T-helper 1 cell treated with Interleukin-12 subunit alpha and Interleukin-12 subunit beta and Interleukin-4 antibody, amounts not matched to agents 30 μg/mL and 1 μg/mL, for 36 hours (primary cell): ENCODE measurements at regions not wholly inside any gene's neighbourhood (a gene's known extent, or its start where the extent isn't known, plus 50 kb on each side); places are given as distances from the start of the nearest gene placed in this dataset.

Experiments used
- H3K27ac Mint-ChIP-seq: one replicate; pipeline ENCODE4 v1.8.0; 2021; ENCODE audit warnings: mild to moderate bottlenecking, mixed read lengths
- H3K27me3 Mint-ChIP-seq: one replicate; pipeline ENCODE4 v1.8.0; 2021; ENCODE audit warnings: low read depth, mixed read lengths
- H3K36me3 Mint-ChIP-seq: one replicate; pipeline ENCODE4 v1.8.0; 2021; ENCODE audit warnings: low read depth, mixed read lengths
- H3K4me1 Mint-ChIP-seq: one replicate; pipeline ENCODE4 v1.8.0; 2021; ENCODE audit warnings: low read depth, mixed read lengths
- H3K4me3 Mint-ChIP-seq: one replicate; pipeline ENCODE4 v1.8.0; 2021; ENCODE audit warnings: mild to moderate bottlenecking, moderate library complexity, mixed read lengths
- H3K9me3 Mint-ChIP-seq: one replicate; pipeline ENCODE4 v1.8.0; 2021; ENCODE audit warnings: mixed read lengths

- Mint-ChIP-seq H3K4me3 (no peak overlapping the region), H3K36me3 (no peaks in the 10 kb centered on the region), H3K4me1 (no peaks in the 10 kb centered on the region), H3K27ac (no peak overlapping the region), H3K9me3 (no peaks in the 10 kb centered on the region), H3K27me3 (no peaks in the 10 kb centered on the region)
These were observed 60.0 kb upstream of the STX18 start for GRCh38 chr4:4601803-4602369.

DNA sequence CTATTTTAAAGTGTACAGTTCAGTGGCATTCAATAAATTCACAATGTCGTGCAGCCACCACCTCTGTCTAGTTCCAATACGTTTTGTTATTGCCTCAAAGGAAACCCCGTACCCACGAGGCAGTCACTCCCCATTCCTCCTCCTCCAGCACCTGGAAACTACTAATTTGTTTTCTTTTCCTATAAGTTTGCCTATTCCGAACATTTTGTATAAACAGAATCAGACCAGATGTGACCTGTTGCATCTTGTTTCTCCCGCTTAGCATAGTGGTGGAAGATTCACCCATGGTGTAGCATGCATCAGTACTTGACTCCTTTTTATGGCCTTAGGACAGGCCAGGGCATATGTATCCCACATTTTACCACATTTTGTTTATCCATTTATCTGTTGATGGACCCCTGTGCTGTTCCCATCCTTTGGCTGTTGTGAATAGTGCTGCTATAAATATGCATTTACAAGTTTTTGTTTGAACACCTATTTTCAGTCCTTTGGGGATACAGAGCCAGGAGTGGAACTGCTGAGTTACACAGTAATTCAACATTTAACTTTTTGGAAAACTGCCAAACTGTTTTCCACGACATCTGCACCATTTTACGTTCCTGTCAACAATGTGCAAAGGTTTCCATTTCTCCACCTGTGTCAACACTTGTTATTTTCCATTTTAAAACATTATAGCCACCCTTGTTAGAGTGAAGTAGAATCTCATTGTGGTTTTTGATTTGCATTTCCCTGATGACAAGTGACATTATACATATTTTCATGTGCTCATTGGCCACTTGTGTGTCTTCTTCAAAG lies 57.8 kb upstream of the STX18 start:
- Mint-ChIP-seq H3K4me1 (no peaks in the 10 kb centered on the region), H3K27me3 (no peaks in the 10 kb centered on the region), H3K4me3 (no peak overlapping the region), H3K27ac (no peak overlapping the region), H3K36me3 (peaks cover 3% of the 10 kb centered on the region), H3K9me3 (peaks cover 13% of the 10 kb centered on the region)

GRCh38 chr4:4598851-4599411 lies 57.1 kb upstream of the STX18 start:
- Mint-ChIP-seq H3K36me3 (peaks cover 3% of the 10 kb centered on the region), H3K27ac (no peak overlapping the region), H3K4me3 (no peak overlapping the region)

DNA sequence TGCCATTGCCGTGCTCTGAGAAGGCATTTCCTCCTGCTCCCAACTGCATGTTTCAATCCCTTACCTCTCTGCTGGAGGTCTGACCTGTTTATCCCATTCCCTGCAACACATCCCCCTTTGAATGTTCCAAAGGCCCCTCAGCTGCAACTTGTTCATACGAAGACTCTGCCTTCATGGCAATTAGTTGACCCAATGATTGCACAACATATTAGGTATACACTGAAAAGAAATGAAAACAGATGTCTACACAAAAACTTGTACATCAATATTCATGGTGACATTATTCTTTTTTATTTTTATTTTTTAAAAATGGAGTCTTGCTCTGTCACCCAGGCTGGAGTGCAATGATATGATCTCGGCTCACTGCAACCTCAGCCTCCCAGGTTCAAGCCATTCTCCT lies 54.9 kb upstream of the STX18 start:
- no peak overlapping the region for H3K4me3 Mint-ChIP-seq

More at GRCh38 chr4:4598851-4599411, 57.1 kb upstream of the STX18 start:
- H3K4me1 Mint-ChIP-seq = no peaks in the 10 kb centered on the region
- H3K27me3 Mint-ChIP-seq = no peaks in the 10 kb centered on the region
- H3K9me3 Mint-ChIP-seq = peaks cover 17% of the 10 kb centered on the region

GRCh38 chr4:4595252-4595651 lies 53.4 kb upstream of the STX18 start:
- Mint-ChIP-seq H3K4me1 (no peaks in the 10 kb centered on the region), H3K4me3 (no peak overlapping the region), H3K36me3 (peaks cover 3% of the 10 kb centered on the region), H3K27ac (no peak overlapping the region), H3K9me3 (peaks cover 24% of the 10 kb centered on the region), H3K27me3 (no peaks in the 10 kb centered on the region)

More for the DNA sequence above, 54.9 kb upstream of the STX18 start:
- no peaks in the 10 kb centered on the region for H3K27me3 Mint-ChIP-seq
- H3K4me1 Mint-ChIP-seq = no peaks in the 10 kb centered on the region
- peaks cover 3% of the 10 kb centered on the region for H3K36me3 Mint-ChIP-seq
- peaks cover 24% of the 10 kb centered on the region for H3K9me3 Mint-ChIP-seq
- H3K27ac Mint-ChIP-seq = no peak overlapping the region

DNA sequence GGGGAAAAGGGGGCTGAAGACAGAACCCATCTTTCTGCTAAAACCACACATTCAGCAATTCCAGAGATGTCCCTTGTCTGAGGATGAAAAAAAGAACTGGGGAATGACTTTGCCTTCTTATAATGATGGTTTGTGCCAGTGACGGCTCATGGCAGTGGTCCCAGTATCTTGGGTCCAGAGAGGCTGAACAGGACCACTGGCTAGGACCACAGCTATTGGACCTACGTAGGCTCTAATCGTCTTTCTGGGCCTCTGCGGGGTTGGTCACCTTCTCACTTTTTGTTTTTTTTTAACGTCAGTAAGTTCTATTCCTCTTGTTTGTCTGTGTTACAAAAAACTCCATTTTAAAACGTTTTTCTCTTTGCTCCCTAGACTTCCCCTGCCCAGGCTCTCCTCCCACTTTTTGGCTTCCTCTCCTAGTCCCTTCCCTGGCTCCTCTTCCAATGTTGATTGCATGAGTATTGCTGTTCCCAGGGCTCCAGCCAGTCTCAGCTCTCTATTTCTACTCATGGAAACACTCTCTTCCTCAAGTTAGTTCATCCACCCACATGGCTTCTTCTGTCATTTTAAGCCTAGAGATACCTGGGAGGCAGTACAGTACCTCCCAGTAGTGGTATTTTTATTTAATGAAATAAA lies 52.6 kb upstream of the STX18 start:
- Mint-ChIP-seq H3K36me3 (peaks cover 3% of the 10 kb centered on the region), H3K27ac (no peak overlapping the region), H3K4me3 (no peak overlapping the region), H3K27me3 (no peaks in the 10 kb centered on the region), H3K9me3 (peaks cover 24% of the 10 kb centered on the region), H3K4me1 (no peaks in the 10 kb centered on the region)

DNA sequence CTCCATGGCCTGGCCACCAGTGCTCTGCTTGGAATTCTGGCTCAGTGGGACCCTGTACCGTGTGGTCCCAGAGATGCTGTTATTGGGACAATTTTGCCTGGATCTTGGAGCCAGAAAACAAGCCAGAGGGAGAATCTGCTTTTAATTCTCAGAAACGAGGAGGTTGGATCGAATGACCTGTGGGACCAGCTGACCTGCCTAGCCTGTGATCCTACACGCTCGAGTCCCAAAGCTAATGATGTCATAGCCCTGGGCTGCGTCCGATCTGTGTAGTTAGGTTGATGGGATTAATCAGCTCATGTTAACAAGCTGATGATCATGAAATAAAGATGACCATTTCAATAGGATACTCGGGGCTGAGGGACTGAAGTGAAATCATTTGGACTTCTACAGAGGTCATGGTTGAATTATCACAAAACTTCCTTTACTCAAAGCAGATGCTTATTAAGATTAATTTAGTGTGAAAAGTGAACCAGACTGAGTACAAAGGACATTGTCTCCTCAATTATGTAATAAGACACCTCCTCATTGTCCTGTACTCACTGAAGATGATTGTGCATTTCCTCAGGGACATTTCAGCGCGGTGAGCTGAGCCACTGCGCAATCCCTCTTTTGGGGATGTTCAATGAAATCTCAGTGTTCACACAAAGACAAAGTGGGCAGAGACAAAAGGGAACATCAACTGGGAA lies 51.9 kb upstream of the STX18 start:
- Mint-ChIP-seq H3K27ac (no peak overlapping the region), H3K36me3 (peaks cover 3% of the 10 kb centered on the region), H3K4me1 (no peaks in the 10 kb centered on the region), H3K4me3 (no peak overlapping the region), H3K9me3 (peaks cover 24% of the 10 kb centered on the region), H3K27me3 (no peaks in the 10 kb centered on the region)

- H3K9me3 Mint-ChIP-seq = peaks cover 24% of the 10 kb centered on the region
- peaks cover 3% of the 10 kb centered on the region for H3K36me3 Mint-ChIP-seq
- no peak overlapping the region for H3K4me3 Mint-ChIP-seq
- H3K4me1 Mint-ChIP-seq = no peaks in the 10 kb centered on the region
- no peak overlapping the region for H3K27ac Mint-ChIP-seq
- H3K27me3 Mint-ChIP-seq = no peaks in the 10 kb centered on the region
These were observed 50.6 kb upstream of the STX18 start for GRCh38 chr4:4592414-4592813.
